WTC11 (cell line): ENCODE measurements at regions not wholly inside any gene's neighbourhood (a gene's known extent, or its start where the extent isn't known, plus 50 kb on each side); places are given as distances from the start of the nearest gene placed in this dataset.

ENCODE experiments used
- CTCF ChIP-seq: fragments of 200-600 bp; IDR thresholded peaks from 2 replicates; pipeline ENCODE4 v1.8.0; 2022; ENCODE audit warnings: antibody characterized with exemption
- FOXJ3 ChIP-seq: sonication (generic); formaldehyde crosslinking; IDR thresholded peaks from 2 replicates; pipeline ENCODE4 v1.9.0; 2021; ENCODE audit warnings: missing genetic modification reagents, mild to moderate bottlenecking, borderline replicate concordance
- HMGXB4 ChIP-seq: sonication (generic); formaldehyde crosslinking; IDR thresholded peaks from 2 replicates; pipeline ENCODE4 v1.8.1; 2023; ENCODE audit warnings: mild to moderate bottlenecking, moderate library complexity, missing genetic modification reagents
- SOX15 ChIP-seq: fragments of 250-450 bp; sonication (Bioruptor Pico); IDR thresholded peaks from 2 replicates; pipeline ENCODE4 v1.9.0; 2021; ENCODE audit warnings: mild to moderate bottlenecking

GRCh38 chr4:135824759-135825296 lies 1623.2 kb upstream of the PABPC4L start:
- TF ChIP-seq FOXJ3 (no peak), CTCF (no peak), HMGXB4 (CRISPR knock-in tag) (no peak), SOX15 (CRISPR knock-in tag) (no peak)
